ENCODE measurements at regions not wholly inside any gene's neighbourhood (a gene's known extent, or its start where the extent isn't known, plus 50 kb on each side); places are given as distances from the start of the nearest gene placed in this dataset.

- no peak for DNase-seq (ENCODE audit: insufficient read length, low spot score)
- no peak for FAIRE-seq
Measured at GRCh38 chr16:80309178-80309577, 231.6 kb upstream of the DYNLRB2 start.

GRCh38 chr16:80305410-80305809 lies 235.4 kb upstream of the DYNLRB2 start:
- DNase-seq (ENCODE audit: insufficient read length, low spot score) = no peak
- FAIRE-seq = no peak

- DNase-seq (ENCODE audit: insufficient read length, low spot score) = no peak
- no peak for FAIRE-seq
Measured at GRCh38 chr16:80303691-80304090, 237.1 kb upstream of the DYNLRB2 start.

GRCh38 chr16:80300876-80301275 lies 239.9 kb upstream of the DYNLRB2 start:
- FAIRE-seq (no peak), DNase-seq (ENCODE audit: insufficient read length, low spot score) (no peak)

- FAIRE-seq (no peak), DNase-seq (ENCODE audit: insufficient read length, low spot score) (no peak)
Measured at GRCh38 chr16:80300456-80300855, 240.3 kb upstream of the DYNLRB2 start.

DNA sequence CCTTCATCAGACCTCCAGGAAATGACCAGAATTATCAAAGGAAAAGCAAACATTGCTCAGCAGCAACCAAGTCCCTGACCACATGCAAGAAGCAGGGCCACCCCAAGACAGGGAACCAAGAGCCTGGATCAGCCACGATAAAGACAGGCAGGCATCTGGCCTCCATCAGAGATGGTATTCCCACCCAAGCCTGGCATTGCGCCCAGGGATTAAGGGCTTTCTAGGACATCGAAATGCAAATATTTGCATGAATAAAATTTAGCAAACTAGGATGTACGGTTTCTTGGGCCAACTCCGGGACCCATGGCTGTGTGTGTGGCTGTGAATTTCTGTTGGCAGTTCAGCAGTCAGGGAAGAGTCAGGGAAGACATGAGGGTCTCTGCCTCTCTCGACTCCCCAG lies 241.4 kb upstream of the DYNLRB2 start:
- DNase-seq (ENCODE audit: insufficient read length, low spot score) (no peak), FAIRE-seq (no peak)

DNA sequence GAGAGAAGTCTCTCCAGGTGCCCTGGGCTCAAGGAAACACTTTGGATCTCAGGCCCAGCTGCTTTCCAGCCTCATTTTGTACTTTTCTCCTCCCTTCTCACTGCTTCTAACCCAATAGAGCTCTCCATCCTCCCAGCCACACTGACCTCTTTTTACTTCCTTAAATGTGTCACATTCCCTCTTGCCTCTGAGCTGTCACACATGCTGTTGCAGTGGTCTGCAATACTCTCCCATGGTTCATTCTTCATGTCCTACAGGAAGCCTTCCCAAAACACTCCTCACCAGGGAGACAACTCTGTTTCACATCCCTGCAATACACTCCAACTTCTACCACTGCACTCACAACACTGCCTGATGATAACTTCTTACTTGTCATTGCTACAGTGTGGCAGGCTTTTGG lies 242.1 kb upstream of the DYNLRB2 start:
- FAIRE-seq = no peak
- no peak for DNase-seq (ENCODE audit: insufficient read length, low spot score)

GRCh38 chr16:80296034-80296433 lies 244.8 kb upstream of the DYNLRB2 start:
- DNase-seq (ENCODE audit: insufficient read length, low spot score) (no peak), FAIRE-seq (no peak)

GRCh38 chr16:80294172-80294571 lies 246.6 kb upstream of the DYNLRB2 start:
- DNase-seq (ENCODE audit: insufficient read length, low spot score) = no peak
- FAIRE-seq = no peak

GRCh38 chr16:80288616-80289015 lies 252.2 kb upstream of the DYNLRB2 start:
- FAIRE-seq (no peak), DNase-seq (ENCODE audit: insufficient read length, low spot score) (no peak)

- FAIRE-seq = no peak
- DNase-seq (ENCODE audit: insufficient read length, low spot score) = no peak
Measured at GRCh38 chr16:80287674-80288073, 253.1 kb upstream of the DYNLRB2 start.

DNA sequence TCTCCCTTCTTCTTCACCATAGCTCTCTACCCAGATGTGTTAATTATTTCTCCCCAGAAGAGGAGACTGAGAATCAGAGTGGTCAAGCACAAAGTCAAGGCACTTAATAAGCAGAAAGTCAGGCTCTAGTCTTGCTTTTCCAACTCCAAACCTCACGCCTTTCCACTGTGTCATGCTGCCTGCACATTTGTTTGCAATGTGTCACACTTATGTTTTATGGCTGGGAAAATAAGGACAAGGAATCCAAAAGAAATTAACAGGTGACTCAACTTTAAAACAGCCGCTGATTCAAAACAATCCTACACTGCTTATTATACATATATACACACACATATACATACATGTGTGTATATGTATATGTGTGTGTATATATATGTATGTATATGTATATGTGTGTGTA lies 255.7 kb upstream of the DYNLRB2 start:
- FAIRE-seq = no peak

DNA sequence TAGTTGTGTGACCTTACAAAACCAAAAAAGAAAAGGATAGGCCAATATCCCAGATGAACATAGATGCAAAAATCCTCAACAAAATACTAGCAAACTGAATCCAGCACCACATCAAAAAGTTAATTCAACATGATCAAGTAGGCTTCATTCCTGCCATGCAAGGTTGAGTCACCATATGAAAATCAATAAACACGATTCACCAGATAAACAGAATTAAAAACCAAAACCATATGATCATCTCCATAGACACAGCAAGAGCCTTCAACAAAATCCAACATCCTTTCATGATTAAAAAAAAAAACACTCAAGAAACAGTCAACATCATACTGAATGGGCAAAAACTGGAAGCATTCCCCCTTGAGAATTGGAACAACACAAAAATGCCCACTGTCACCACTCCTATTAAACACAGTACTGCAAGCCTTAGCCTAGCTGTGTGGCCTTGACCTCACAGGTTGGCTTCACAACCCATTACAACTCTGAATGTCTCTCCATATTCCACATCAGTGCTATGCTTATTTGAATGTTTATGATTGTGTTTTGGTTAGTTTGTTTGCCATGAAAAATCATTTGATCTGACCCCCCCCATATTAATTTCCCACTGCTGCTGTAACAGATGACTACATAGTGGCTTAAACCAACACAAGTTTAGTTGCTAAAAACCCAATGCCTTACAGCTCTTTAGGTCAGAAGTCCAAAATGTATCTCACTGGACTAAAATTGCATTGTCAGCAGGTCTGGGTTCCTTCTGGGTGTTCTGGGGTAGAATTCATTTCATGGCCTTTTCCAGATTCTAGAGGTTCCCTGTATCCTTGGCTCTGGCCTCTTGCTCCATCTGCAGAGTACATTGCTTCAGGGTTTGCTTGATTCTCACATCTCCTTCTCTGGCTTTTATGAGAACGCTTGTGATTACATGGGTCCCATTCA lies 257.1 kb upstream of the DYNLRB2 start:
- no peak for FAIRE-seq
- DNase-seq (ENCODE audit: insufficient read length, low spot score) = no peak

More for the DNA sequence above, 255.7 kb upstream of the DYNLRB2 start:
- DNase-seq (ENCODE audit: insufficient read length, low spot score) = no peak

DNA sequence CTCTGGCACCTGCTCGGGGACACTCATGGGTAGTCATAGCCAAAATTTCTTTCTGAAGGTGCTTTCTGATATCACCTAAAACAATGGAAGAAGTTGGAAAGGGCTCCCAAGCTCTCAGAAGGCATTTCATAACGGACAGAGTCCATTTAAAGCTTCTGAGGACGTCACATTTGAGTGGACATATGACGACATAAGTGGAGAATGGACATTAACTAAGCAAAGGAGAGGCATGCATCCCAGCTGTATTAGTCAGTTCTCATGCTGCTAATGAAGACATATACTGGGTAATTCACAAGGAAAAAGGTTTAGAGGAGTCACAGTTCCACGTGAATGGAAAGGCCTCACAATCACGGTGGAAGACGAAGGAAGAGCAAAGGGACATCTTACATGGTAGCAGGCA lies 260.2 kb upstream of the DYNLRB2 start:
- DNase-seq (ENCODE audit: insufficient read length, low spot score) = no peak

DNA sequence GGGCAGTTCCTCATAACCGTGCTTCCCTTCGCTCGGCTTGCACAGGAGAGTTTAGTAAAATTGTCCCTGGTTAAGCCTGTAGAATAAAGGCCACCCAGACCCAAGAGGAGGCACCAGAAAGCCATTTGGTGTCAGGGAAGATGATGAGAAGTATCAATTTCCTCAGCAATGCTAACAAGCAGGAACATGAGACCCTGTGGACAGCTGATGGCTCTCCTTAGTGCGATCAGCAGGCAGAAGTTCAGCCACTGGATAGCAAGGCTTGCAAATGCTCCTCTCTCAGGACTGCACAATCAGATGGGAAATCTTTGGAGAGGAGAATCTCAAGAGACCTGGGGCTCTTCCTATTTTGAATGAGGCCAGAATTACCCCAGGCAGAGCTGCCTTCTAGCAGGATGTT lies 261.1 kb upstream of the DYNLRB2 start:
- FAIRE-seq = no peak

More for the DNA sequence above, 260.2 kb upstream of the DYNLRB2 start:
- no peak for FAIRE-seq

GRCh38 chr16:80277182-80277581 lies 263.6 kb upstream of the DYNLRB2 start:
- no peak for FAIRE-seq
- no peak for DNase-seq (ENCODE audit: insufficient read length, low spot score)

More for the DNA sequence above, 261.1 kb upstream of the DYNLRB2 start:
- no peak for DNase-seq (ENCODE audit: insufficient read length, low spot score)

GRCh38 chr16:80274576-80275191 lies 266.1 kb upstream of the DYNLRB2 start:
- DNase-seq (ENCODE audit: insufficient read length, low spot score) (no peak), FAIRE-seq (no peak)

DNA sequence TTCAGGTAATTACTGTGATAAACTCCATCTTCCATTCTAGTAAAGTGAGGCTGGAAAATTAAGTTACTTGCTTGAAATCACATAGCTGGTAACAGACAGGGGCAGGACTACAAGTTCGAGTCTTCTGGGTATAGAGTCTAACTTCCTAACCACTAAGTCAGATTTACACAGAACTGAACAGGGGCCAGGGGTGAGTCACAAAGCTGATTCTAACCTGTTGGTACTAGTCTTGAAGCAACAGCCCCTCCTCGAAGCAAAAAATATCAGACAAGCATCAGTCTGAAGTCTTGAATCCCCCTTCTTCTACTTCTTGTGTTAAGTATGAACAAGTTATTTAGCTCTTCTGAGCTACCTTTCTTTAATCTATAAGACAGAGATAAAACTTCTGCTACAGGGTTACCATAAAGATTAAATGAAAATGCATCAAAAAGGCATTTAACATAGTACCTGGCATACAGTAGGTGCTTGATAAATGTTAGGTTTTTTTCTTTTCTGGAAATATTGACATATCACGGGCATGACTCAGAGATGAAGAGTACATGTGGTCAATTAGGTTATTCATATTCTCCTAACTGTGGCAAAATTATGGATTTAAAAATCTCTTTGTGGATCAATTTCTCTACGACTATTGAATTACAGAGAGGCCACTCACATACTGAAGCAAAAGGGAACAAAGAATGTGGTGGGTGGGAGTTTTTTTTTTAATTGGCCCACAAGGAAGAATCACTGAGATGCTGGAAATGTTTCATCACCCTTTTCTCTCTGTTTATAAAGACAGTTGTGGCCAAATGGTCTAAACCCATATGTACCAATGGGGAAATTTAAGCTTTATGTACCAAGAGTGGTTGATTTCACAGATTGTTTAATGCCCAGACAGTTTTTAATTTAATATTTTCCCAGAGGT lies 266.9 kb upstream of the DYNLRB2 start:
- DNase-seq (ENCODE audit: insufficient read length, low spot score) = no peak

GRCh38 chr16:80265624-80266306 lies 275.0 kb upstream of the DYNLRB2 start:
- FAIRE-seq (no peak), DNase-seq (ENCODE audit: insufficient read length, low spot score) (no peak)

More for the DNA sequence above, 266.9 kb upstream of the DYNLRB2 start:
- FAIRE-seq = no peak
